Stomach (tissue), 8 donors: ENCODE measurements at regions not wholly inside any gene's neighbourhood (a gene's known extent, or its start where the extent isn't known, plus 50 kb on each side); places are given as distances from the start of the nearest gene placed in this dataset.

Source experiments
- DNase-seq, 2 donors: peaks; one replicate each; pipeline versions ENCODE4 v3.0.0 to v3.0.0-alpha.2; 2013 to 2019
- H3K27ac ChIP-seq, 5 donors: fragments of 200-600 bp in 4 of 5; sonication (generic) in 4 of 5; one replicate each; pipeline ENCODE4 v1.5.1; 2013 to 2019; ENCODE audit warnings: mild to moderate bottlenecking in 1 of 5, moderate library complexity in 1 of 5
- H3K27me3 ChIP-seq, 3 donors: fragments of 200-600 bp; sonication (generic); one replicate each; pipeline ENCODE4 v1.5.1; 2017 to 2019; ENCODE audit warnings: mixed run types in 1 of 3
- H3K36me3 ChIP-seq, 4 donors: fragments of 200-600 bp; sonication (generic); 1 replicate in 3 of 4; 2 replicates in 1 of 4; pipeline ENCODE4 v1.5.1; 2016 to 2019
- H3K4me1 ChIP-seq, 4 donors: fragments of 200-600 bp; sonication (generic); one replicate each; pipeline ENCODE4 v1.5.1; 2016 to 2019
- H3K4me3 ChIP-seq, 4 donors: fragments of 200-600 bp; sonication (generic) in 3 of 4; one replicate each; pipeline ENCODE4 v1.5.1; 2016 to 2019; ENCODE audit warnings: mild to moderate bottlenecking in 1 of 4
- H3K9me3 ChIP-seq, 4 donors: fragments of 200-600 bp; sonication (generic); one replicate each; pipeline ENCODE4 v1.5.1; 2016 to 2019
- CTCF ChIP-seq, 7 experiments: fragments of 450-650 bp in 4 of 7; fragments of 200-600 bp in 3 of 7; sonication (generic) in 3 of 7; IDR thresholded peaks; one replicate each; pipeline ENCODE4 v1.5.1; 2016 to 2019; ENCODE audit warnings: antibody characterized with exemption in 7 of 7, control low read depth in 2 of 7, mild to moderate bottlenecking in 1 of 7
- EP300 ChIP-seq: sonication (generic); formaldehyde crosslinking; IDR thresholded peaks from one replicate; pipeline ENCODE4 v1.6.1; 2017; ENCODE audit warnings: antibody characterized with exemption
- POLR2A ChIP-seq, 4 donors: fragments of 450-650 bp; IDR thresholded peaks; one replicate each; pipeline ENCODE4 v1.6.1; 2016; ENCODE audit warnings: antibody characterized with exemption in 4 of 4, control low read depth in 2 of 4, mild to moderate bottlenecking in 1 of 4, moderate library complexity in 1 of 4
- POLR2AphosphoS5 ChIP-seq, 3 donors: sonication (generic); formaldehyde crosslinking; IDR thresholded peaks; one replicate each; pipeline ENCODE4 v1.6.1; 2016; ENCODE audit warnings: antibody characterized with exemption in 3 of 3
- WGBS, 5 donors: extraction: QIAGEN DNeasy Blood & Tissue Kit in 3 of 5; methylation state at CpG; one replicate each; pipeline versions ENCODE4 v1.1.5 to v1.1.7; 2013 to 2018; 5-methylcytosine and 5-hydroxymethylcytosine counted together
- intact Hi-C: fragments of 100-400 bp; cut with DNase I; formaldehyde crosslinking; loops from one replicate; pipeline ENCODE4 v1.15.1; 2023; ENCODE audit warnings: low total_unique reads
- donor health status: healthy with polysubstance abuse.
- donor health status: Bipolar disorder and iron deficiency.
- donor health status: healthy.

GRCh38 chr5:166488560-166488959 lies 1802.9 kb upstream of the WWC1 start:
- intact Hi-C loops: no loop called here
- TF ChIP-seq POLR2A (IDR thresholded peaks at IDR 0.05) (no peak), EP300 (no peak)
- H3K4me3 ChIP-seq: no peak overlapping the region
- no peaks in the 10 kb centered on the region for H3K36me3 ChIP-seq
- H3K9me3 ChIP-seq: peaks cover 0 to 17% (median 3%) of the 10 kb centered on the region in 4 donors
- H3K27me3 ChIP-seq: no peaks in the 10 kb centered on the region
- DNase-seq: no peak
- WGBS, 5 donors: 48 to 75% (median 71%) methylated on average over 3 of the region's 3 CpGs
- H3K4me1 ChIP-seq: no peaks in the 10 kb centered on the region
- no peak overlapping the region for H3K27ac ChIP-seq

GRCh38 chr5:166493040-166493439 lies 1798.4 kb upstream of the WWC1 start:
- no peaks in the 10 kb centered on the region for H3K4me1 ChIP-seq
- H3K27me3 ChIP-seq: no peaks in the 10 kb centered on the region
- H3K4me3 ChIP-seq: no peak overlapping the region
- no peak for DNase-seq
- TF ChIP-seq POLR2AphosphoS5 (IDR thresholded peaks at IDR 0.05) (no peak), EP300 (no peak), CTCF (IDR thresholded peaks at IDR 0.05) (no peak), POLR2A (IDR thresholded peaks at IDR 0.05) (no peak)
- no peaks in the 10 kb centered on the region for H3K9me3 ChIP-seq
- H3K36me3 ChIP-seq: no peaks in the 10 kb centered on the region
- H3K27ac ChIP-seq: no peak overlapping the region
- 41 to 60% (median 55%) methylated on average over 2 of the region's 2 CpGs for WGBS, 5 donors
- intact Hi-C loops: no loop called here

GRCh38 chr5:166493612-166494011 lies 1797.8 kb upstream of the WWC1 start:
- no peaks in the 10 kb centered on the region for H3K27me3 ChIP-seq
- no peaks in the 10 kb centered on the region for H3K36me3 ChIP-seq
- TF ChIP-seq POLR2A (IDR thresholded peaks at IDR 0.05) (no peak), POLR2AphosphoS5 (IDR thresholded peaks at IDR 0.05) (no peak), CTCF (IDR thresholded peaks at IDR 0.05) (no peak), EP300 (no peak)
- H3K27ac ChIP-seq: no peak overlapping the region
- DNase-seq: no peak
- H3K9me3 ChIP-seq: no peaks in the 10 kb centered on the region
- intact Hi-C loops: no loop called here
- no peaks in the 10 kb centered on the region for H3K4me1 ChIP-seq
- H3K4me3 ChIP-seq: no peak overlapping the region
- whole genome bisulfite sequencing, 5 donors: 76 to 78% (median 77%) methylated on average over 7 of the region's 7 CpGs

- Histone ChIP-seq H3K27ac (no peak overlapping the region), H3K27me3 (no peaks in the 10 kb centered on the region), H3K4me1 (no peaks in the 10 kb centered on the region), H3K4me3 (no peak overlapping the region), H3K36me3 (no peaks in the 10 kb centered on the region), H3K9me3 (peaks cover 0 to 3% (median 0%) of the 10 kb centered on the region in 4 donors)
- TF ChIP-seq POLR2AphosphoS5 (IDR thresholded peaks at IDR 0.05) (no peak), POLR2A (IDR thresholded peaks at IDR 0.05) (no peak), CTCF (IDR thresholded peaks at IDR 0.05) (no peak), EP300 (no peak)
- intact Hi-C loops: no loop called here
- 39 to 51% (median 43%) methylated on average over 3 of the region's 3 CpGs for WGBS, 5 donors
- DNase-seq: no peak
Measured at GRCh38 chr5:166497496-166498104, 1793.8 kb upstream of the WWC1 start.

GRCh38 chr5:166499447-166500240 lies 1791.8 kb upstream of the WWC1 start:
- intact Hi-C loops: no loop called here
- Histone ChIP-seq H3K36me3 (no peaks in the 10 kb centered on the region), H3K9me3 (peaks cover 0 to 3% (median 0%) of the 10 kb centered on the region in 4 donors), H3K4me3 (no peak overlapping the region), H3K27me3 (no peaks in the 10 kb centered on the region), H3K27ac (no peak overlapping the region), H3K4me1 (no peaks in the 10 kb centered on the region)
- DNase-seq: no peak
- TF ChIP-seq CTCF (IDR thresholded peaks at IDR 0.05) (no peak), EP300 (no peak), POLR2AphosphoS5 (IDR thresholded peaks at IDR 0.05) (no peak), POLR2A (IDR thresholded peaks at IDR 0.05) (no peak)
- WGBS, 5 donors: 74 to 83% (median 77%) methylated on average over 3 of the region's 3 CpGs
